BJ (cell line): ENCODE measurements at regions not wholly inside any gene's neighbourhood (a gene's known extent, or its start where the extent isn't known, plus 50 kb on each side); places are given as distances from the start of the nearest gene placed in this dataset.

Experiments used
- CTCF ChIA-PET: fragments of 350-600 bp; formaldehyde crosslinking; extraction: SDS; loops from one replicate; lab custom pipeline; 2021; ENCODE audit warnings: antibody characterized with exemption, inconsistent platforms; lab: Yijun Ruan, JAX
- POLR2A ChIA-PET: fragments of 300-600 bp; sonication (Branson Sonifier 250); formaldehyde crosslinking; extraction: SDS; loops from one replicate; lab custom pipeline; 2021; ENCODE audit warnings: antibody characterized with exemption; lab: Charles Lee
- DNase-seq: peaks from one replicate; pipeline ENCODE4 v3.0.0-alpha.2; 2011; ENCODE audit warnings: low read depth
- H3K27me3 ChIP-seq: 2 replicates; pipeline ENCODE4 v1.6.0; 2011; ENCODE audit warnings: low read length; ENCODE audit not compliant: control insufficient read depth, insufficient read depth
- H3K36me3 ChIP-seq: 2 replicates; pipeline ENCODE4 v1.5.1; 2011; ENCODE audit warnings: low read length; ENCODE audit not compliant: control insufficient read depth, insufficient read depth
- H3K4me3 ChIP-seq: 2 replicates; pipeline ENCODE4 v1.5.1; 2011; ENCODE audit warnings: low read depth, mild to moderate bottlenecking, control low read depth, low read length
- TF ChIP-seq, protein P1 (sequence below): IDR thresholded peaks from 2 replicates; pipeline ENCODE4 v1.5.1; 2011; ENCODE audit warnings: low read depth, mild to moderate bottlenecking, control low read depth, inconsistent platforms, low read length, moderate library complexity; ENCODE audit not compliant: insufficient read depth

- TF ChIP-seq, protein P1, sequence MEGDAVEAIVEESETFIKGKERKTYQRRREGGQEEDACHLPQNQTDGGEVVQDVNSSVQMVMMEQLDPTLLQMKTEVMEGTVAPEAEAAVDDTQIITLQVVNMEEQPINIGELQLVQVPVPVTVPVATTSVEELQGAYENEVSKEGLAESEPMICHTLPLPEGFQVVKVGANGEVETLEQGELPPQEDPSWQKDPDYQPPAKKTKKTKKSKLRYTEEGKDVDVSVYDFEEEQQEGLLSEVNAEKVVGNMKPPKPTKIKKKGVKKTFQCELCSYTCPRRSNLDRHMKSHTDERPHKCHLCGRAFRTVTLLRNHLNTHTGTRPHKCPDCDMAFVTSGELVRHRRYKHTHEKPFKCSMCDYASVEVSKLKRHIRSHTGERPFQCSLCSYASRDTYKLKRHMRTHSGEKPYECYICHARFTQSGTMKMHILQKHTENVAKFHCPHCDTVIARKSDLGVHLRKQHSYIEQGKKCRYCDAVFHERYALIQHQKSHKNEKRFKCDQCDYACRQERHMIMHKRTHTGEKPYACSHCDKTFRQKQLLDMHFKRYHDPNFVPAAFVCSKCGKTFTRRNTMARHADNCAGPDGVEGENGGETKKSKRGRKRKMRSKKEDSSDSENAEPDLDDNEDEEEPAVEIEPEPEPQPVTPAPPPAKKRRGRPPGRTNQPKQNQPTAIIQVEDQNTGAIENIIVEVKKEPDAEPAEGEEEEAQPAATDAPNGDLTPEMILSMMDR = no peak
- Histone ChIP-seq H3K27me3 (no peaks in the 10 kb centered on the region), H3K36me3 (no peaks in the 10 kb centered on the region), H3K4me3 (no peak overlapping the region)
- CTCF ChIA-PET = interaction anchor here (1.4 kb wide), 1 partner anchor 22 kb away, joined by 3 read pairs; no protein-coding TSS in a partner anchor
- POLR2A ChIA-PET = no interaction called here
- DNase-seq = no peak
These were observed 245.6 kb upstream of the FZD8 start for GRCh38 chr10:35887685-35888084.

- ChIA-PET POLR2A (no interaction called here), CTCF (no interaction called here)
- Histone ChIP-seq H3K4me3 (no peak overlapping the region), H3K27me3 (no peaks in the 10 kb centered on the region), H3K36me3 (no peaks in the 10 kb centered on the region)
- TF ChIP-seq, protein P1 = no peak
- DNase-seq = no peak
These were observed 243.0 kb upstream of the FZD8 start for GRCh38 chr10:35885076-35885475.

GRCh38 chr10:35884657-35885071 is 242.6 kb upstream of the FZD8 start:
- Histone ChIP-seq H3K36me3 (no peaks in the 10 kb centered on the region), H3K4me3 (no peak overlapping the region), H3K27me3 (no peaks in the 10 kb centered on the region)
- ChIA-PET CTCF (no interaction called here), POLR2A (no interaction called here)
- TF ChIP-seq, protein P1 = no peak
- DNase-seq = no peak

DNA sequence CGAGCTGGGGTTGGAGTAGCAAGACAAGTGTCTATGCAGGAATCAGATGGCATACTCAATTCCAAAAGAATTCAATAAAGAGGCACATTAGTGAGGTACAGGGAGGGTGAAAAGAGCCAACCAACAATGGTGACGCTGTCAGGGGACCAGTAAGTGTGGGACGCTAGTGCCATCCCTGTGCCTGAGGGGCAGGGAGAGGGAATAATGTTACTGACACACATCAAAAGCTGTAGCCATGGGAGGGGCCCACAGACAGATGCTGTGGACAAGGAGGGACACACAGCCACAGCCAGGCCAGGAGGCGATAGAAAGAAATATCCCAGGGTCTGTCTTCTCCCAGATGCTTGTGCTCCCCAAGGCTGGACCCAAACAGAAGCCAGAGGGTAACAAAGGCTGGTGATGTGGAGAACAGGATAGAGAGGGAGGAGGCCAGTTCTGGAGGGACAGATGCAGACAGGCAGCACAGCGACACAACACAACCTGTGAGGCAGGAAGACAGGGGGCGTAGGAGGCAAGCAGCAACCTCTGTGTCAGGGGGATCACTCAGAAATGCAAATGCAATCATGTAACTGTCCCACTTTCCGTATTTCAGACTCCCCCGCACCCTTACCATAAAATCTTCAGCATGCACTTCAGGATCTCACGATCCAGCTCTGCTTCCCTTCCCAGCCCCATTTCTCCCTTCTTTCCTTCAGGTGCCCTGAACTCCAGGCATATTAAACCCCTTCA is 240.5 kb upstream of the FZD8 start:
- no peaks in the 10 kb centered on the region for H3K27me3 ChIP-seq
- ChIA-PET CTCF (interaction anchor here (0.9 to 1.8 kb wide), 2 partner anchors 11 to 34 kb away, joined by 3 to 4 read pairs; no protein-coding TSS in a partner anchor), POLR2A (no interaction called here)
- no peak for DNase-seq
- no peak overlapping the region for H3K4me3 ChIP-seq
- H3K36me3 ChIP-seq = no peaks in the 10 kb centered on the region
- TF ChIP-seq, protein P1 = no peak

DNA sequence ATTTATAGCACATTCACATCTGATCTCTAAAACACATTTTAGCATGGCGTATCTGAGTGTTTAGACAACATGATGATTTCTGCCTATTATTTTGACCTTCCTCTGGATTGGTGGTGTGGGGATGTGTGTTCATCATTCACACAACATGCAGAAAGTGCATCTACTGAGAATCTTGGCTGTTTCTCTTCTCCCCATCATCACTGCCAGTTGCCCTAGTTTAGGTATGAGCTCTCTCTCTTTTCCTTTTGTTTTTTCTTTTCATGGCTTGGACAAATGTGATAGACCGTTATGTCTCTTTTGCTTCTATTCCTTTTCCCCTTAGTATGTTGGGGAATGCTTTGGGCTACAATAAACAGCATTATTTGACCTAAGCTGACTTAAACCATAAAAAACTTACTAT is 239.2 kb upstream of the FZD8 start:
- Histone ChIP-seq H3K36me3 (no peaks in the 10 kb centered on the region), H3K27me3 (no peaks in the 10 kb centered on the region), H3K4me3 (no peak overlapping the region)
- POLR2A ChIA-PET = no interaction called here
- TF ChIP-seq, protein P1 = no peak
- no peak for DNase-seq
- CTCF ChIA-PET = interaction anchor here (0.9 kb wide), 1 partner anchor 10 kb away, joined by 3 read pairs; no protein-coding TSS in a partner anchor
